CD4-positive, alpha-beta T cell treated with Interleukin-17A for 4 hours (primary cell): ENCODE measurements at regions not wholly inside any gene's neighbourhood (a gene's known extent, or its start where the extent isn't known, plus 50 kb on each side); places are given as distances from the start of the nearest gene placed in this dataset.
"Not testable (repeated sequence)": the region's sequence is repeated elsewhere in the genome, so short reads cannot be mapped to it uniquely, and the experiment has no call there.

Experiments used
- DNase-seq: peaks from one replicate; pipeline ENCODE4 v3.0.0-alpha.2; 2020; ENCODE audit warnings: mixed read lengths

DNA sequence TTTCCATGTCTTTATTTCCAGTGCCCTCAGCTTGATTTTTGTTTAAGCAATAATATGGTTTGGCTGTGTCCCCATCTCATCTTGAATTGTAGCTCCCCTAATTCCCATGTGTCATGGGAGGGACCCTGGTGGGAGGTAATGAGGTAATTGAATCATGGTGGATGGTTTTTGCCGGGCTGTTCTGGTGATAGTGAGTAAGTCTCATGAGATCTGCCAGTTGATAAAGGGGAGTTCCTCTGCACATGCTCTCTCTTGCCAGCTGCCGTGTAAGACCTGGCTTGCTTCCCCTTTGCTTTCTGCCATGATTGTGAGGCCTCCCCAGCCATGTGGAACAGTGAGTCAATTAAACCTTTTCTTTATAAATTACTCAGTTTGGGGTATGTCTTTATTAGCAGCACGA lies 559.6 kb upstream of the ADAMTS5 start:
- DNase-seq = no peak

DNA sequence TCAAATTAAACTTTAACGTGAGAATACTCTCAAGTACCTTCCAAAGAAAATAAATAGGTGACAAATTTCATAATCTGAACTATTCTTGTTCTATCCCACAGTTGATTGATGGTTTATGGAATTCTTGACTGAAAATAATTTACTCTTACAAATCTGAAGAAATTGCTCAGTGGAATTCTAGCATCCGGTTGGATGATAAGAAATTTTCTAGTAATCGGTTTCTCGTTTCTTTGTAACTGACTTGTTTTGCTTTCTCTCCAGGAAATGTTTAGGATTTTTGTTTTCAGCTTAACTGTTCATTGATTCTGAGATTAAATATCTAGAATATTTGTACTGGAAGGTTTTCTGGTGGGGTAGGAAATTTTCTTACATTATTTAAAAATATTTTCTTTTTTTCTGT lies 558.9 kb upstream of the ADAMTS5 start:
- no peak for DNase-seq

DNA sequence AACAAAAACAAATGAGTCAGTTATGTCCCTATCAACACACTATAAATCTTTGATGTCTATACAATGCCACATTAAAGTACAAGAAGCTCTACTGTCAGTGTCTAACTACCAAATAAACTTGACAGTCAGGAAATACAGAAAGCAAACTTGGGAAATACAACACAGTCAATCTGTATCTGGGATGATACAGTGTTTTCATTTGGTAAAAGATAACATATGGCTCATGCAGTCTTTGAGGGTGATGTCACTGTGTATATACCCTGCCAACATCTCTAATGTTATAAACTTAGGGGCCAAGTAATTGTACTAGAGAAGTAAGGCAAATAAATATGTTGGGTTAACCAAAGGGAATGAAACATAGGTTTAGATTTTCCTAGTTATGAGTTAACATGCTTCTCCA lies 552.5 kb upstream of the ADAMTS5 start:
- no peak for DNase-seq

DNA sequence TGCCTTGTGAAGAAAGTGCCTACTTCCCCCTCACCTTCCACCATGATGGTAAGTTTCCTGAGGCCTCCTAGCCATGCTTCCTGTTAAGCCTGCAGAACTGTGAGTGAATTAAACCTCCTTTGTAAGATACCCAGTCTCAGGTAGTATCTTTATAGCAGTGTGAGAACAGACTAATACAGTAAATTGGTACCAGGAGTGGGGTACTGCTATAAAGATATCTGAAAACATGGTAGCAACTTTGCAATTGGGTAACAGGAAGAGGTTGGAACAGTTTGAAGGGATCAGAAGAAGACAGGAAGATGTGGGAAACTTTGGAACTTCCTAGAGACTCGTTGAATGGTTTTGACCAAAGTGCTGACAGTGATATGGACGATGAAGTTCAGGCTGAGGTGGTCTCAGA lies 550.3 kb upstream of the ADAMTS5 start:
- not testable (repeated sequence) for DNase-seq

DNA sequence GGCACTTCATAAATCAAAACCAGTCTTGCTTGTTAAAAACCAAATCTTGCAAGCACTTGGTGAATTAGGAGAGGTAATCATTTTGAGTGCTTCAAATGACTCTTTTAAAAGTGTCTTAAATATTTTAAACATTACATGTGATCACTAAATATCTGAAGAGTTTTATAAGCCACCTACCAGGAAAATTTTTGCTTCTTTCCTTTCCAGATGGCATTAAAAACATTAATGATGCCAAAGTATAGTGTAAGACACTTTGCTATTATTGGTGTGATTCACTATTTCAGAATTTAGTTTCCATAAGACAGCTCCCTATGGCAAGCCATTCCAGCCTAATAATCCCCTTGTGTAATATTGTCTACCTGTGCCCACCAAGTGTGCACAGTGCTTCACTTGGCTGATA lies 548.8 kb upstream of the ADAMTS5 start:
- DNase-seq = no peak

DNA sequence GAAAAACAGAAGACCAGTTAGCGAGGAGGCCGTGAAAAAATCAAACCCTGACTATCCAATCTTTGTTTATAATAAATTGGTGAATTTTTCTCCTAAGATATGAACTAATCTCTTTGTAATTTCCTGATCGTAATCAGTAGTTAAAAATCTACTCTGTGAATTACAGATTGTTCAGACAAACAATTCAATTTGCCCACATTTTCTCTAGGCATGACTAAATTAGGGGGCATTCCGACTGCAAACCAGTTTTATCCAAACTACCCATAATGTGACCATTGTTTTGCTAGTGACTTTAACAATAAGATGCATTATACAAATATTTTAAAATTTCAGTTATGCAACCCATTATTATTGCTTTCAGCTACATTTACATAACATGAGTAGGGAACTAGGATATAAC lies 546.9 kb upstream of the ADAMTS5 start:
- no peak for DNase-seq

- no peak for DNase-seq
Observed at GRCh38 chr21:27513016-27513415, 546.1 kb upstream of the ADAMTS5 start.

DNA sequence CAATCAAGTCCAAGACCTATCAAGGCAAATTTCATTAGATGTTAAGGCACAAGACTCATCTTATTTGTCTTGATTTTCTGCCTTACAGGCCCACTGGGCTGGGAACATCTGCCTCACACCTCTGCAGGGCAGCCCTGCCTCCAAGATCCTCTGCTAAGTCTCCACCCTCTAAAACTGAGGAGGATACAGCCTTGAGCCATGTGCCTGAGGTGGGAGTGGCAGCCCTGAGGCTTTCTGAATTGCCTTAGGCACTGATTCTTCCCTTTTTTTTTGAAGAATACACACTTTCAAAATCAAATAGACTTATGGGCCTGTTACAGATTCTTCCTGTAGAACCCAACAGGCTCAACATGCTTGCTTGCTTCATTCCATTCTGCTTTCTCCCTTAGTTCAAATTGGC lies 544.3 kb upstream of the ADAMTS5 start:
- no peak for DNase-seq

DNA sequence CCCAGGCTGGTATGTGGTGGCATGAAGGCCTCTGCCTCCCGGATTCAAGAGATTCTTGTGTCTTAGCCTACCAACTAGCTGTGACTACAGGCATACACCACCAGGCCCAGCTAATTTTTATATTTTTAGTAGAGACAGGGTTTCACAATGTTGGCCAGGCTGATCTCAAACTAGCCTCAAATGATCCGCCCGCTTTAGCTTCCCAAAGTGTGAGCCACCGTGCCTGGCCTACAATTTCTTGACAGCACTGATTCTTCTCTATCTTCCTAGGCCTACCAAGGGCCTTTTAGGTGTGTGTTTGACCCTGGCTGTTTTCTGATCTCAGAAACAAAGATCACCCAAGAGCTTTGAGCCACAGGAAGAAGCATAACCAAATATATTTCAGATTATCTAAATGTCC lies 540.8 kb upstream of the ADAMTS5 start:
- no peak for DNase-seq

DNA sequence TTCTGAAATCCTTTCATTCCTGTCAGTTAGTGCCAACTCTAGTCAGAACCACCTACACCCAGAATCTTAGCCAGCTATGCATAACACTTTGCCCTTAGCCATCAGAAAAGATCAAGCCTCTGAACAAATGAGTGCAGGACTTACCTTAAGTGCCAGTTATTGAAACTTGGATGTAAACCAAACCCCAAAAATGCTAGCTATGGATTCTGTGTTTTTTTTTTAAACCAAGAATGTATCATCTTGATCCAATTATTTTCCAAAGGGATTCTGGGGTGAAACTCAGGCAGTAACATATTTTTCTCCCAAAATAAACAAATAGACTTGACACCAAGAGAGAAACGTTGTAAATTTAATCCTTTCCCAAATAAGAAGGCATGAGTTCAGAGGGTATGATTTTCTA lies 538.6 kb upstream of the ADAMTS5 start:
- DNase-seq = no peak

DNA sequence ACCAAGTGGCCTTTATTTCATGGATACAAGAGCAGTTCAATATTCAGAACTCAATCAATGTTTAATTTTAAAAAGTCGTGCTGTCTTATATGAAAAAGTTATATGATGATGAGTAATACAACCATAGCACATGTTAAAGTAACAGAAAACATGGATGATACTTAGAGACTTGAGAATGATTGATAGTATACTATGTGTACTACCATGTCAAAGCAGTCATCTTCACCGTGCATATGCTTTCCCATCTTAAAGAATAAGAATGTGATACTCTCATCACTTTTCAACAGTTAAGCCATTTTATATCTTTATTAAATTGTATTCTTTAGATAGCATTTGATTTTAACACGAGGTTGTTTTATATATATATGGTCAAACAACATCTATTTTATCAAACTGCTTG lies 535.9 kb upstream of the ADAMTS5 start:
- DNase-seq = no peak

GRCh38 chr21:27498025-27498424 lies 531.1 kb upstream of the ADAMTS5 start:
- no peak for DNase-seq

DNA sequence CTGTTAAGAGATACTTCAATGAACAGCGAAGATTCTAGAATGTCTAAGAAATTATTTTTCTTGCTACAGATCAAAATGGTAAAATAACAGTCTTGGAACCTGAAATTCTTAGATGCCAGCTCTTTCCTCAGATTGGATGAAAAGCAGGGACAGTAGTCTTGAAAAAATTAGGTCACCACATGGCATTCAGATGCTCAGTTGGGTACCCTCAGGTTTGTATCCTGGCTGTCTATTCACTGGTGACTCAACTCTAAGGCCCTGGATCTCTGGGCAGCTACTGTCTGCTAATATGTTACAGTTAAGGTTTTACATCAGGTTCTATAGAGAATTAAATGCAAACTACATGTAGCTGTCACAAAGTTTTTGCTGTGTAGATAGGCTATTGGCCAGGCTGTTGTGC lies 528.9 kb upstream of the ADAMTS5 start:
- no peak for DNase-seq

GRCh38 chr21:27493542-27493941 lies 526.7 kb upstream of the ADAMTS5 start:
- no peak for DNase-seq

GRCh38 chr21:27487676-27488075 lies 520.8 kb upstream of the ADAMTS5 start:
- no peak for DNase-seq

- DNase-seq = no peak
Observed at GRCh38 chr21:27480841-27481261, 514.0 kb upstream of the ADAMTS5 start.

DNA sequence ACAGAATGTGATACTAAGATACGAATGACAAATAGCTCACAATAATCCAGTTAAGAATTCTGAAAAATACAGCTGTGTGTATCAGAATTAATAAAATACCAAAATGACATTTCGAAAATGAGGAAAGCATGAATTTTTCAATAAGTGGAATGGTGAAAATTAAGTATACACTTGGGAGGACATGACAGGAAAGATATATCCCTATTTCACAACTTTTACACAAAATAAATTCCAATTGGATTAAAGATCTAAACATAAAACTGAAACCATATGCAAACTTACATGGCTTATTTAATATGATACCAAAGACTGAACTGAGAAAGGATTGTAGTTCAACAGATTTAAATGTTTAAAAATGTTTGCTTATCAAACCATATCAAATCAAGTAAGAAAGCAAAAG lies 510.4 kb upstream of the ADAMTS5 start:
- no peak for DNase-seq

GRCh38 chr21:27476696-27477095 lies 509.8 kb upstream of the ADAMTS5 start:
- no peak for DNase-seq

DNA sequence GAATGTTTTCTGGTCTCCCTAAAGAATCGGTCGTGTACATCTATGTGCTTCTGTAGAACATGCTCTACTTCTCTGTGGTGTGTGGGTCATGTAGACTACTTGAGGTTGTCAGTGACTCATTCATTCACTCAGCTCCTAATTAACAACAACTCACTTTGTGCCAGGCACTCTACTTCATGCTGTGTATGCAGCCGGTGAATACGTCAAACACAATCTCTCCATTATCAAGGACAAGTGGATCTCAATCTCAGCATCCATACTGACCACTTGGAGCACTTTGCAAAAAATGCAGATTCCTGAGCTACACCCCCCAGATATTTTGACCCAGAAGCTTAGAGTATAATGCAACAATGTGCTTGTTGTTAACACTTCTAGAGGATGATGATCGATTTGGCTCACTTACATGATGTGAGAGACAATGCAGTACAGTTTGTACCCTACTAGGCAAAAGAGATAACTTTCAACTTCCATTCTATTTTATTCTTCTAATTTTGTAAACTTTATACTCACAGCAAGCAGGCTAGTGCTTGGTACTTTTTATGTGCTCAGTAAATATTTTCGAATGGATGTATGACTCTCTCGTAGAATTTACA lies 508.6 kb upstream of the ADAMTS5 start:
- no peak for DNase-seq

- no peak for DNase-seq
Observed at GRCh38 chr21:27467366-27467765, 500.5 kb upstream of the ADAMTS5 start.

GRCh38 chr21:27466140-27466539 lies 499.3 kb upstream of the ADAMTS5 start:
- no peak for DNase-seq

DNA sequence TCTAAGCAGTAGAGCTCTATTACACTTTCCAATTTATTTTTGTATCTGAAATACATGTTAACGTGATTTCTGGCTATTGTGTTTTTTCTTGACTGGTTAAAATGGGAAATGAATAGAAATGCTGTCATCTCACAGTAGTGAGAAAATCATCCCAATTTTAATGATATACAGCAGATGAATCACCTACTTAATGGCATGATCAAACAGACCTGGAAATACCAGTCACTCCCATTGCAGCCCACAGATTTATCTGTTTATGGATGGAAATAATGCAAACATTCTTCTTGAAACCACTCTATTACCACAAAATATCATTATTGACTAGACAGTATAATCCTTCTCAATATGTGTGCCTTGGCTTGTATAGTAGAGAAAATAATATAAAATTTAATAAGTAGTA lies 497.8 kb upstream of the ADAMTS5 start:
- no peak for DNase-seq

DNA sequence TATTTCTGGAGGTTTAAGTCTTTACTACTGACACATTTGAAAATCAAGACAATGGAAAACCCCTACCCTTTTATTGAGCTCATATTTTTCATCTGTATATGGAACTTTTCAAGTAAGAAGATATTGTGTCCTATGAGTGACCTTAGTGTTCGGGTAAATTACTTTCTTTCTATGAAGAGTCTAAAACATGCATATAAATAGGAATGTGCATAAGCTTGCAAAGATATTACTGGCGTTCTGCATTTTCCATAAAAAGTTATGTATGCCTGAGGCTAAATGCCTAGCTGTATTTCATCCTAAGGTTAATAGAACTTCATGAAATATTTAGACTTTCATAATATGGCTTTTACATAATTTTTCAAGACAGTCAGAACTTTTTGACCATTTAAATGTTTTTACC lies 495.8 kb upstream of the ADAMTS5 start:
- DNase-seq = no peak

GRCh38 chr21:27454234-27454633 lies 487.3 kb upstream of the ADAMTS5 start:
- no peak for DNase-seq

DNA sequence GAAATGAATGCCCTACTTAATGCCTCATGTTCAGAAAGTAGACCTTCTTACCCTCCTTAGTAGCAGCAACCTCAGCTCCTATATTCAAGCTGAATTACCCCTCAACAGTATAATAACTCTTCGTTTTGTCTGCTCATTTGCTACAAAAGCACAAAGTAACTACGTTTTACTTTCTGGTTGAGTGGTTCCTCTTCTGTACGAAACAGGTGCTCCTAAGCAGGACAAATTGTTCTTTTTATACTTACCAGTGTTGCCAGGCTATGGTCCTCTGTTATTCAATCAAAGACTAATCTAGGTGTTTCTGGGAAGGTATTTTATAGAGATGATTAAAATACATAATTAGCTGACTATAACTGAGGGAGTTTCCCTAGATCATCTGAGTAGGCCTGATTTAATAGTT lies 484.2 kb upstream of the ADAMTS5 start:
- DNase-seq = no peak

- no peak for DNase-seq
Observed at GRCh38 chr21:27450216-27450615, 483.3 kb upstream of the ADAMTS5 start.
